CD4-positive, alpha-beta T cell (primary cell): ENCODE measurements at regions not wholly inside any gene's neighbourhood (a gene's known extent, or its start where the extent isn't known, plus 50 kb on each side); places are given as distances from the start of the nearest gene placed in this dataset.

ENCODE experiments used
- ATAC-seq: fragments of 200-7000 bp; cut with Tn5 transposase; one replicate; pipeline ENCODE4 v1.10.0; 2022; ENCODE audit warnings: mild to moderate bottlenecking; ENCODE audit not compliant: poor library complexity
- CTCF ChIA-PET: fragments of 350-600 bp; sonication (Branson Sonifier 250); formaldehyde crosslinking; loops from one replicate; lab custom pipeline; 2021; ENCODE audit warnings: antibody characterized with exemption, inconsistent platforms; lab: Charles Lee
- POLR2A ChIA-PET: fragments of 350-600 bp; sonication (Branson Sonifier 250); formaldehyde crosslinking; loops from one replicate; lab custom pipeline; 2021; ENCODE audit warnings: antibody characterized with exemption, inconsistent platforms; lab: Charles Lee
- DNase-seq, 14 experiments: peaks; one replicate each; pipeline ENCODE4 v3.0.0-alpha.2; 2013 to 2020; ENCODE audit warnings: mixed read lengths in 2 of 14
- H3K27ac ChIP-seq, 2 donors: one replicate each; pipeline versions ENCODE4 v1.5.1 to v1.7.0; 2013; ENCODE audit warnings: low read length in 2 of 2, low read depth in 1 of 2, mild to moderate bottlenecking in 1 of 2
- H3K27me3 ChIP-seq, 2 experiments: 1 replicate in 1 of 2; 2 replicates in 1 of 2; pipeline versions ENCODE4 v1.6.1 to v1.7.0; 2013; ENCODE audit warnings: low read length in 2 of 2, control low read depth in 1 of 2, mild to moderate bottlenecking in 1 of 2, moderate library complexity in 1 of 2; ENCODE audit not compliant: insufficient read depth in 2 of 2, control insufficient read depth in 1 of 2
- H3K36me3 ChIP-seq: one replicate; pipeline ENCODE4 v1.6.1; 2013; ENCODE audit warnings: low read length, control low read depth; ENCODE audit not compliant: insufficient read depth
- H3K4me1 ChIP-seq: one replicate; pipeline ENCODE4 v1.6.1; 2013; ENCODE audit warnings: low read length, control low read depth; ENCODE audit not compliant: insufficient read depth
- H3K4me3 ChIP-seq: one replicate; pipeline ENCODE4 v1.5.1; 2013; ENCODE audit warnings: mild to moderate bottlenecking, low read length, moderate library complexity
- H3K9me3 ChIP-seq, 2 experiments: 1 replicate in 1 of 2; 2 replicates in 1 of 2; pipeline versions ENCODE4 v1.6.1 to v1.7.0; 2013; ENCODE audit warnings: low read length in 2 of 2, mild to moderate bottlenecking in 2 of 2, control low read depth in 1 of 2, moderate library complexity in 1 of 2; ENCODE audit not compliant: control insufficient read depth in 1 of 2, insufficient read depth in 1 of 2
- H3K27ac Mint-ChIP-seq: one replicate; pipeline ENCODE4 v1.8.0; 2020; ENCODE audit warnings: mixed read lengths
- H3K27me3 Mint-ChIP-seq: one replicate; pipeline ENCODE4 v1.8.0; 2021; ENCODE audit warnings: mixed read lengths
- H3K36me3 Mint-ChIP-seq: one replicate; pipeline ENCODE4 v1.8.0; 2021; ENCODE audit warnings: low read depth, mixed read lengths
- H3K4me1 Mint-ChIP-seq: one replicate; pipeline ENCODE4 v1.8.0; 2021; ENCODE audit warnings: low read depth, mixed read lengths
- H3K4me3 Mint-ChIP-seq: one replicate; pipeline ENCODE4 v1.8.0; 2020; ENCODE audit warnings: mild to moderate bottlenecking, mixed read lengths
- H3K9me3 Mint-ChIP-seq: one replicate; pipeline ENCODE4 v1.8.0; 2020; ENCODE audit warnings: mixed read lengths
- CTCF ChIP-seq: fragments of 200-600 bp; IDR thresholded peaks from one replicate; pipeline ENCODE4 v1.8.0; 2022; ENCODE audit warnings: antibody characterized with exemption, mild to moderate bottlenecking
- intact Hi-C, 2 experiments: fragments of 100-400 bp; cut with DNase I in 1 of 2; cut with micrococcal nuclease in 1 of 2; formaldehyde crosslinking; loops; one replicate each; pipeline versions ENCODE4 v1.15.1 to v1.9.0; 2023 to 2025; cut with DNase I, micrococcal nuclease

- Histone ChIP-seq H3K4me1 (no peaks in the 10 kb centered on the region), H3K9me3 (peaks cover 0 to 13% of the 10 kb centered on the region in 2 experiments), H3K27me3 (peaks cover 0 to 2% of the 10 kb centered on the region in 2 experiments), H3K4me3 (no peak overlapping the region), H3K36me3 (no peaks in the 10 kb centered on the region), H3K27ac (no peak overlapping the region)
- DNase-seq (no peak), ATAC-seq (no peak)
- TF ChIP-seq CTCF, result no peak
- ChIA-PET POLR2A (no interaction called here), CTCF (no interaction called here)
- no peak overlapping the region for H3K4me3 Mint-ChIP-seq
- intact Hi-C loops, result no loop called here
- H3K4me1 Mint-ChIP-seq, result no peaks in the 10 kb centered on the region
- peaks cover 22% of the 10 kb centered on the region for H3K27me3 Mint-ChIP-seq
- no peaks in the 10 kb centered on the region for H3K36me3 Mint-ChIP-seq
- H3K9me3 Mint-ChIP-seq, result no peaks in the 10 kb centered on the region
- H3K27ac Mint-ChIP-seq, result no peak overlapping the region
These were observed 287.4 kb upstream of the IRX4 start for GRCh38 chr5:2169850-2170760.

GRCh38 chr5:2169430-2169808, 286.7 kb upstream of the IRX4 start:
- no peaks in the 10 kb centered on the region for H3K4me1 ChIP-seq
- ATAC-seq, result no peak
- Mint-ChIP-seq H3K36me3 (no peaks in the 10 kb centered on the region), H3K4me3 (no peak overlapping the region), H3K27ac (no peak overlapping the region), H3K4me1 (no peaks in the 10 kb centered on the region), H3K9me3 (no peaks in the 10 kb centered on the region), H3K27me3 (peaks cover 27% of the 10 kb centered on the region)
- no peaks in the 10 kb centered on the region for H3K36me3 ChIP-seq
- no peak for TF ChIP-seq CTCF
- ChIA-PET POLR2A (no interaction called here), CTCF (no interaction called here)
- peaks cover 0 to 10% of the 10 kb centered on the region in 2 experiments for H3K9me3 ChIP-seq
- intact Hi-C loops, result no loop called here
- peaks cover 0 to 2% of the 10 kb centered on the region in 2 experiments for H3K27me3 ChIP-seq
- no peak for DNase-seq
- no peak overlapping the region for H3K27ac ChIP-seq
- H3K4me3 ChIP-seq, result no peak overlapping the region

GRCh38 chr5:2168601-2169429, 286.1 kb upstream of the IRX4 start:
- H3K9me3 Mint-ChIP-seq, result no peaks in the 10 kb centered on the region
- Histone ChIP-seq H3K4me3 (no peak overlapping the region), H3K27me3 (peaks cover 0 to 2% of the 10 kb centered on the region in 2 experiments), H3K9me3 (peaks cover 0 to 9% of the 10 kb centered on the region in 2 experiments), H3K27ac (no peak overlapping the region), H3K36me3 (no peaks in the 10 kb centered on the region), H3K4me1 (no peaks in the 10 kb centered on the region)
- no peaks in the 10 kb centered on the region for H3K4me1 Mint-ChIP-seq
- no peak overlapping the region for H3K4me3 Mint-ChIP-seq
- intact Hi-C loops, result no loop called here
- H3K27me3 Mint-ChIP-seq, result peaks cover 28% of the 10 kb centered on the region
- ATAC-seq, result no peak
- TF ChIP-seq CTCF, result no peak
- H3K27ac Mint-ChIP-seq, result no peak overlapping the region
- ChIA-PET CTCF (no interaction called here), POLR2A (no interaction called here)
- H3K36me3 Mint-ChIP-seq, result no peaks in the 10 kb centered on the region
- DNase-seq, result no peak
